Stimulated activated CD4-positive, alpha-beta T cell treated with anti-CD3 and anti-CD28 coated beads, TNF-alpha, amount 100 ng/mL, for 48 hours (primary cell): ENCODE measurements at regions not wholly inside any gene's neighbourhood (a gene's known extent, or its start where the extent isn't known, plus 50 kb on each side); places are given as distances from the start of the nearest gene placed in this dataset.
"Not testable (repeated sequence)": the region's sequence is repeated elsewhere in the genome, so short reads cannot be mapped to it uniquely, and the experiment has no call there.

Source experiments
- DNase-seq, 3 donors: peaks; one replicate each; pipeline ENCODE4 v3.0.0-alpha.2; 2020; ENCODE audit warnings: low read depth in 3 of 3

GRCh38 chrX:138930583-138930945 is 219.0 kb upstream of the FGF13 start:
- DNase-seq = no peak

- DNase-seq = no peak
Measured at GRCh38 chrX:138929926-138930582, 218.5 kb upstream of the FGF13 start.

GRCh38 chrX:138928737-138929459 is 217.4 kb upstream of the FGF13 start:
- no peak for DNase-seq

GRCh38 chrX:138925330-138925729 is 213.8 kb upstream of the FGF13 start:
- DNase-seq = no peak

GRCh38 chrX:138923805-138924204 is 212.3 kb upstream of the FGF13 start:
- DNase-seq = no peak

- DNase-seq = no peak
Measured at GRCh38 chrX:138921031-138921430, 209.5 kb upstream of the FGF13 start.

GRCh38 chrX:138917781-138918180 is 206.3 kb upstream of the FGF13 start:
- DNase-seq = no peak

- no peak for DNase-seq
Measured at GRCh38 chrX:138914767-138915166, 203.2 kb upstream of the FGF13 start.

GRCh38 chrX:138908577-138908976 is 197.1 kb upstream of the FGF13 start:
- DNase-seq = no peak

GRCh38 chrX:138897621-138898492 is 186.3 kb upstream of the FGF13 start:
- no peak for DNase-seq

- DNase-seq = no peak
Measured at GRCh38 chrX:138890491-138890890, 179.0 kb upstream of the FGF13 start.

GRCh38 chrX:138889149-138889548 is 177.6 kb upstream of the FGF13 start:
- no peak for DNase-seq

- no peak for DNase-seq
Measured at GRCh38 chrX:138886769-138887168, 175.3 kb upstream of the FGF13 start.

GRCh38 chrX:138885886-138886285 is 174.4 kb upstream of the FGF13 start:
- no peak for DNase-seq

- DNase-seq = not testable (repeated sequence)
Measured at GRCh38 chrX:138880293-138880692, 168.8 kb upstream of the FGF13 start.

GRCh38 chrX:138877746-138878145 is 166.2 kb upstream of the FGF13 start:
- no peak for DNase-seq

- DNase-seq = no peak
Measured at GRCh38 chrX:138875472-138875871, 164.0 kb upstream of the FGF13 start.

GRCh38 chrX:138874271-138874935 is 162.9 kb upstream of the FGF13 start:
- DNase-seq = no peak

GRCh38 chrX:138873640-138874039 is 162.1 kb upstream of the FGF13 start:
- DNase-seq = not testable (repeated sequence)

- no peak for DNase-seq
Measured at GRCh38 chrX:138872537-138872936, 161.0 kb upstream of the FGF13 start.

- no peak for DNase-seq
Measured at GRCh38 chrX:138871739-138872138, 160.2 kb upstream of the FGF13 start.

- DNase-seq = no peak
Measured at GRCh38 chrX:138866643-138867042, 155.1 kb upstream of the FGF13 start.
